Endothelial cell of umbilical vein (primary cell): ENCODE measurements at regions not wholly inside any gene's neighbourhood (a gene's known extent, or its start where the extent isn't known, plus 50 kb on each side); places are given as distances from the start of the nearest gene placed in this dataset.

Experiments
- BruUV-seq: library from RNA; stranded (reverse); fragments of 400-500 nt; replicated peaks from 2 replicates; lab custom pipeline; 2021; lab: Mats Ljungman, UMichigan
- CTCF ChIA-PET: fragments of 300-600, 350-600 bp; sonication (Branson Sonifier 250); formaldehyde crosslinking; loops from one replicate; lab custom pipeline; 2021; ENCODE audit warnings: antibody characterized with exemption, inconsistent platforms; lab: Charles Lee
- POLR2A ChIA-PET: fragments of 300-600, 350-600 bp; sonication (Branson Sonifier 250); formaldehyde crosslinking; loops from one replicate; lab custom pipeline; 2021; ENCODE audit warnings: antibody characterized with exemption, inconsistent platforms; lab: Charles Lee
- DNase-seq: peaks from one replicate; pipeline ENCODE4 v3.0.0-alpha.2; 2011; ENCODE audit warnings: low read depth, low spot score
- FAIRE-seq: peaks from 2 replicates; lab custom pipeline; 2011; peaks lifted over from hg19 to GRCh38; lab: Jason Lieb, UNC
- H2AFZ ChIP-seq: 2 replicates; pipeline ENCODE4 v1.6.0; 2012; ENCODE audit warnings: low read depth, low read length, control low read depth, inconsistent platforms
- H3K27ac ChIP-seq: 2 replicates; pipeline ENCODE4 v1.5.1; 2011; ENCODE audit warnings: low read depth, mild to moderate bottlenecking, control low read depth, low read length, moderate library complexity; ENCODE audit not compliant: insufficient read depth
- H3K27me3 ChIP-seq, 2 experiments: 2 replicates each; pipeline versions ENCODE4 v1.6.0 to v1.6.1; 2011; ENCODE audit warnings: low read length in 2 of 2, mixed read lengths in 1 of 2; ENCODE audit not compliant: control insufficient read depth in 2 of 2, insufficient read depth in 2 of 2
- H3K36me3 ChIP-seq, 2 experiments: 2 replicates in 1 of 2; 3 replicates in 1 of 2; pipeline ENCODE4 v1.5.1; 2011; ENCODE audit warnings: low read length in 2 of 2, mild to moderate bottlenecking in 1 of 2, moderate library complexity in 1 of 2; ENCODE audit not compliant: control insufficient read depth in 2 of 2, insufficient read depth in 2 of 2; ENCODE audit errors: extremely low read depth in 1 of 2
- H3K4me1 ChIP-seq: 3 replicates; pipeline ENCODE4 v1.5.1; 2011; ENCODE audit warnings: mild to moderate bottlenecking, low read length; ENCODE audit not compliant: control insufficient read depth, insufficient read depth; ENCODE audit errors: extremely low read depth
- H3K4me2 ChIP-seq: 2 replicates; pipeline ENCODE4 v1.6.1; 2011; ENCODE audit warnings: low read length, control low read depth, mixed read lengths; ENCODE audit not compliant: insufficient read depth
- H3K4me3 ChIP-seq, 3 experiments: fragments of 200-600 bp in 1 of 3; sonication (generic), shearing (Covaris generic) in 1 of 3; replicated peaks in 1 of 3; 2 replicates each; pipeline ENCODE4 v1.5.1; 2011 to 2016; ENCODE audit warnings: control low read depth in 3 of 3, low read length in 3 of 3, mild to moderate bottlenecking in 2 of 3, inconsistent platforms in 1 of 3, low read depth in 1 of 3, moderate library complexity in 1 of 3; ENCODE audit not compliant: insufficient read depth in 1 of 3
- H3K79me2 ChIP-seq: 2 replicates; pipeline ENCODE4 v1.6.0; 2012; ENCODE audit warnings: low read length, inconsistent platforms; ENCODE audit not compliant: control insufficient read depth, insufficient read depth
- H3K9ac ChIP-seq: replicated peaks from 2 replicates; pipeline ENCODE3; 2011; ENCODE audit warnings: low read length, control low read depth; ENCODE audit not compliant: insufficient read depth; ENCODE audit errors: extremely low read depth
- H3K9me1 ChIP-seq: replicated peaks from 3 replicates; pipeline ENCODE4 v1.6.0; 2011; ENCODE audit warnings: mild to moderate bottlenecking, low read length; ENCODE audit not compliant: control insufficient read depth, insufficient read depth; ENCODE audit errors: extremely low read depth
- H3K9me3 ChIP-seq: replicated peaks from 2 replicates; pipeline ENCODE4 v1.5.1; 2012; ENCODE audit warnings: low read length, inconsistent platforms; ENCODE audit not compliant: control insufficient read depth, insufficient read depth
- H4K20me1 ChIP-seq: replicated peaks from 2 replicates; pipeline ENCODE3; 2011; ENCODE audit warnings: mild to moderate bottlenecking, low read length; ENCODE audit not compliant: control insufficient read depth, insufficient read depth; ENCODE audit errors: extremely low read depth
- EZH2 ChIP-seq: IDR thresholded peaks from 2 replicates; pipeline ENCODE4 v1.6.1; 2012; ENCODE audit warnings: borderline replicate concordance, low read depth, mild to moderate bottlenecking, moderate library complexity, low read length, inconsistent platforms; ENCODE audit not compliant: severe bottlenecking
- FOS ChIP-seq: IDR thresholded peaks from 2 replicates; pipeline ENCODE4 v1.6.1; 2011; ENCODE audit warnings: mild to moderate bottlenecking, low read length, moderate library complexity, borderline replicate concordance; ENCODE audit not compliant: insufficient read depth
- GATA2 ChIP-seq: IDR thresholded peaks from 2 replicates; pipeline ENCODE4 v1.7.0; 2011; ENCODE audit warnings: low read depth, mild to moderate bottlenecking, moderate library complexity, mixed read lengths, low read length; ENCODE audit not compliant: insufficient read length, insufficient read depth
- JUN ChIP-seq: IDR thresholded peaks from 2 replicates; pipeline ENCODE4 v1.6.1; 2011; ENCODE audit warnings: borderline replicate concordance, low read depth; ENCODE audit not compliant: insufficient read length, insufficient read depth
- MYC ChIP-seq: IDR thresholded peaks from one replicate; pipeline ENCODE4 v1.6.1; 2011; ENCODE audit warnings: mild to moderate bottlenecking, low read depth, low read length
- POLR2A ChIP-seq: IDR thresholded peaks from 2 replicates; pipeline ENCODE4 v1.6.1; 2012; ENCODE audit warnings: low read depth, mild to moderate bottlenecking, control low read depth, low read length
- POLR2AphosphoS5 ChIP-seq: IDR thresholded peaks from 2 replicates; pipeline ENCODE4 v1.6.1; 2012; ENCODE audit warnings: low read depth, mild to moderate bottlenecking, control low read depth, low read length, moderate library complexity; ENCODE audit not compliant: insufficient read depth
- dilution Hi-C: fragments of 300-500 bp; cut with MboI; formaldehyde crosslinking; loops from one replicate; pipeline ENCODE4 v1.15.0; 2019; ENCODE audit warnings: low sequenced_read_pairs; ENCODE audit not compliant: extremely low pct_ligation_motif_present
- intact Hi-C: fragments of 100-400 bp; cut with micrococcal nuclease; formaldehyde crosslinking; loops from one replicate; pipeline ENCODE4 v1.10.0; 2022
- TF ChIP-seq, protein P1 (sequence below), 2 donors: IDR thresholded peaks; 1 replicate in 1 of 2; 2 replicates in 1 of 2; pipeline ENCODE4 v1.5.1; 2011; ENCODE audit warnings: low read length in 2 of 2, mild to moderate bottlenecking in 2 of 2, moderate library complexity in 2 of 2, control low read depth in 1 of 2, inconsistent platforms in 1 of 2, low read depth in 1 of 2; ENCODE audit not compliant: insufficient read depth in 1 of 2; ENCODE audit errors: extremely low read depth in 1 of 2
- TF ChIP-seq, protein P2 (sequence below): IDR thresholded peaks from 2 replicates; pipeline ENCODE4 v1.6.1; 2011; ENCODE audit not compliant: insufficient read depth, insufficient read length

- H2AFZ ChIP-seq, result no peak overlapping the region
- H3K4me1 ChIP-seq, result no peaks in the 10 kb centered on the region
- FAIRE-seq, result no peak
- intact Hi-C loops, result no loop called here
- H3K27ac ChIP-seq, result no peak overlapping the region
- POLR2A ChIA-PET, result no interaction called here
- dilution Hi-C loops, result no loop called here
- no peak overlapping the region for H3K4me2 ChIP-seq
- no peaks in the 10 kb centered on the region for H3K9me1 ChIP-seq
- TF ChIP-seq GATA2, result no peak
- TF ChIP-seq EZH2, result no peak
- no peak for TF ChIP-seq MYC
- no peak for TF ChIP-seq POLR2A
- TF ChIP-seq, protein P1, sequence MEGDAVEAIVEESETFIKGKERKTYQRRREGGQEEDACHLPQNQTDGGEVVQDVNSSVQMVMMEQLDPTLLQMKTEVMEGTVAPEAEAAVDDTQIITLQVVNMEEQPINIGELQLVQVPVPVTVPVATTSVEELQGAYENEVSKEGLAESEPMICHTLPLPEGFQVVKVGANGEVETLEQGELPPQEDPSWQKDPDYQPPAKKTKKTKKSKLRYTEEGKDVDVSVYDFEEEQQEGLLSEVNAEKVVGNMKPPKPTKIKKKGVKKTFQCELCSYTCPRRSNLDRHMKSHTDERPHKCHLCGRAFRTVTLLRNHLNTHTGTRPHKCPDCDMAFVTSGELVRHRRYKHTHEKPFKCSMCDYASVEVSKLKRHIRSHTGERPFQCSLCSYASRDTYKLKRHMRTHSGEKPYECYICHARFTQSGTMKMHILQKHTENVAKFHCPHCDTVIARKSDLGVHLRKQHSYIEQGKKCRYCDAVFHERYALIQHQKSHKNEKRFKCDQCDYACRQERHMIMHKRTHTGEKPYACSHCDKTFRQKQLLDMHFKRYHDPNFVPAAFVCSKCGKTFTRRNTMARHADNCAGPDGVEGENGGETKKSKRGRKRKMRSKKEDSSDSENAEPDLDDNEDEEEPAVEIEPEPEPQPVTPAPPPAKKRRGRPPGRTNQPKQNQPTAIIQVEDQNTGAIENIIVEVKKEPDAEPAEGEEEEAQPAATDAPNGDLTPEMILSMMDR (IDR thresholded peaks at IDR 0.05; ENCODE audit: extremely low read depth in 1 of 2, insufficient read depth in 1 of 2, low read depth in 1 of 2, low read length in 2 of 2), result no peak
- TF ChIP-seq, protein P2, sequence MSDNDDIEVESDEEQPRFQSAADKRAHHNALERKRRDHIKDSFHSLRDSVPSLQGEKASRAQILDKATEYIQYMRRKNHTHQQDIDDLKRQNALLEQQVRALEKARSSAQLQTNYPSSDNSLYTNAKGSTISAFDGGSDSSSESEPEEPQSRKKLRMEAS, result no peak
- TF ChIP-seq POLR2AphosphoS5, result no peak
- no peak for TF ChIP-seq JUN
- TF ChIP-seq FOS, result no peak
- DNase-seq, result no peak
- peaks cover 3% of the 10 kb centered on the region for H3K9me3 ChIP-seq
- no peak overlapping the region for H3K9ac ChIP-seq
- no peaks in the 10 kb centered on the region for H3K36me3 ChIP-seq
- H3K4me3 ChIP-seq, result no peak overlapping the region
- no peaks in the 10 kb centered on the region for H3K27me3 ChIP-seq
- CTCF ChIA-PET, result no interaction called here
- BruUV-seq, result no TSS peak
- no peaks in the 10 kb centered on the region for H3K79me2 ChIP-seq
- no peaks in the 10 kb centered on the region for H4K20me1 ChIP-seq
These were observed 236.9 kb downstream of the SLITRK6 start for GRCh38 chr13:85562282-85562681.
